ENCODE measurements at regions not wholly inside any gene's neighbourhood (a gene's known extent, or its start where the extent isn't known, plus 50 kb on each side); places are given as distances from the start of the nearest gene placed in this dataset.

- no peak for TF ChIP-seq CTCF (IDR thresholded peaks at IDR 0.05; ENCODE audit: insufficient read depth, low read length, poor library complexity, severe bottlenecking)
- TF ChIP-seq EZH2phosphoT487 (conservative IDR thresholded peaks at IDR 0.05; ENCODE audit: low read length) = no peak
These were observed 78.1 kb downstream of the HFE start for GRCh38 chr6:26165261-26165790.

All from SU-DHL-6 (cell line).